HG02571 (cell line): ENCODE measurements at regions not wholly inside any gene's neighbourhood (a gene's known extent, or its start where the extent isn't known, plus 50 kb on each side); places are given as distances from the start of the nearest gene placed in this dataset.
"Not testable (repeated sequence)": the region's sequence is repeated elsewhere in the genome, so short reads cannot be mapped to it uniquely, and the experiment has no call there.

Experiments
- ATAC-seq: cut with Tn5 transposase; IDR thresholded peaks from one replicate; pipeline ENCODE4 v1.9.1; 2021; ENCODE audit warnings: mild to moderate bottlenecking, moderate library complexity; ENCODE audit not compliant: unreplicated experiment

DNA sequence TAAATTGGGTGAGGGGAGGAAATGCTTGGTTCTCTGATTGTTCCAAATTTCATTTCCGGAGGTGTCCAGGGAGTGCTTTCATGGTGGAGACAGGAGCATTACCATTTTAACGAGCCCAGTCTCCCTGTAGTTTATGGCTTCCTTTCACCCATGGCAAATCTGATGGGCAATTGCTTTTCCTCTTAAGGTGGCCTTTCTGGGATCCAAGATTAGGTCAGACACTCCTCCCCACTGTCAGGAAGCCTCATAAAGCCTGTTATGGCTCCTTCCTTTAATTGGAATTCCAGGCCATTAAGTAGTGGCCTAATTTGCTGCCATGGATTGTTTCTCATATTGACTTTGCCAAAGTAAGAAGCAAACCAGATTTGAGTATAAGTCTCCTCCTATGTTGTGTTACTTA, 157.8 kb downstream of the PDCD6IP start:
- ATAC-seq, result no peak

- no peak for ATAC-seq
Measured at GRCh38 chr3:33956776-33957175, 158.3 kb downstream of the PDCD6IP start.

DNA sequence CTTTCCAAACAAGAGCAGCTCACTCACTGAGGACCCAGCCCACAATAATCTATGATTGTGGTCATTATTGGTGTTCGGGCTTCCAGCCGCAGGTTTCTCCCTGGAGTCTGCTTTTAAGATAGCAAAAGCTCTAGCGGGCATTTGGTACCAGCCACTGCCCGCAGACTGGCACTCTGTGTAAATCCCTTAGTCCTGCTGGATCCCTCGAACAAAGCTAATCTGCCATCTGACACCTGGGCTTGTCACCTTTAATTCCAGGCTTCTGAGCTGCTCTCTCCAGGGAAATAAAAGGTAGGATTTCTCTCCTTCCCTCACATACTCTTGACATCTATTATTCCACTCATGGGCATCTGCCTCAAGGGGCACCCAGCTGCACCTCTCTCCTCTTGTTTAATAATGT, 158.7 kb downstream of the PDCD6IP start:
- no peak for ATAC-seq

GRCh38 chr3:33958661-33959060, 160.2 kb downstream of the PDCD6IP start:
- no peak for ATAC-seq

GRCh38 chr3:33962396-33962795, 164.0 kb downstream of the PDCD6IP start:
- no peak for ATAC-seq

GRCh38 chr3:33970180-33970579, 171.8 kb downstream of the PDCD6IP start:
- not testable (repeated sequence) for ATAC-seq

DNA sequence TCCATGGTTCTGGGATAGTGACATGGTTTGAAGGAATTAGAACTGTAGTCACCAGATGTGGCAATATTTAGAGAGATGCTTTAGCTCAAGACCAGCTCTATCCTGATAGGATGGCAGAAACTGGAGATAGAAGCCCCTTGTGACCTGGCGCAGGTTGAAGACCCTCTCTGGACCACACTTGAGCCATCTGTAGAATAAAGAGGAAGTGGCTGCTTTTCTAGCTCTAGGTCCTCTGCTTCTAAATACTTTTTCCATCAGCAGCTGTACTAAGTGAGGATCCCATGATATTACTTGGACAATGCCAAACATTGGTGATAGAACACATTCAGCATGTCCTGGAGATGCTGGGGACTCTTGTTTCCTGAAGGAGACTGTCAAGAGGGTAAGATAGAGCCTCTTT, 172.6 kb downstream of the PDCD6IP start:
- ATAC-seq, result no peak

DNA sequence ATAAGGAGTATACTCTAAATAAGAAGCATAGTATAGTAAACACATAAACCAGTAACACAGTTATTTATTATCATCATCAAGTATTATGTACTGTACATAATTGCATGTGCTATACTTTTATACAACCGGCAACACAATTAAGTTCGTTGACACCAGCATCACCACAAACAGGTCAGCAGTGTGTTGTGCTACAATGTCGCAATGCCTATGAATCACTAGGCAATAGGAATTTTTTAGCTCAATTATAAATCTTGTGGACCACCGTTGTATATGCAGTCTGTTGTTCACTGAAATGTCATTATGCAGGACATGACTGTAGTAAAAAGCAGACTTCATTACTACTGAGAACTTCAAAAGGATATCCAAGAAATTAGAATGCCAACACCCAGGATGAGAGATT, 177.0 kb downstream of the PDCD6IP start:
- ATAC-seq, result no peak

GRCh38 chr3:33977227-33977626, 178.8 kb downstream of the PDCD6IP start:
- ATAC-seq, result no peak

DNA sequence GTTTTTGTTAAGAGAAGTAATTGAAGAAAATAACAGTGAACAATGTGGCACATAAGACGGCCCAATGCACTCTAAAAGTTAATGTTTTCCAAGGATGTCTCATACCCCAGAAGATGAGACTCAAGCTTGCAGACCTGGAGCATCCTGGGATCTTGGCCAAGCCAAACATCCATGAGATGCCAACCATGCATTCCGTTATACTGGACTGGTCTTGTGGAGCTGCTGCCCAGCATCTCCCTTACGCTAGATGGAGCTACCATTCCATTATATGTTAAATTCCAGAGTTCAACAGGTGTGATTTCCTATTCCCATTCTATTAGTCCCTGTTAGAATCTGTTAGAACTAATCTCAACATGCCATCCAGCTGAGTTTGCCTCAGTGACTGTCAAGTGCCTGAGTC, 181.8 kb downstream of the PDCD6IP start:
- ATAC-seq, result no peak

DNA sequence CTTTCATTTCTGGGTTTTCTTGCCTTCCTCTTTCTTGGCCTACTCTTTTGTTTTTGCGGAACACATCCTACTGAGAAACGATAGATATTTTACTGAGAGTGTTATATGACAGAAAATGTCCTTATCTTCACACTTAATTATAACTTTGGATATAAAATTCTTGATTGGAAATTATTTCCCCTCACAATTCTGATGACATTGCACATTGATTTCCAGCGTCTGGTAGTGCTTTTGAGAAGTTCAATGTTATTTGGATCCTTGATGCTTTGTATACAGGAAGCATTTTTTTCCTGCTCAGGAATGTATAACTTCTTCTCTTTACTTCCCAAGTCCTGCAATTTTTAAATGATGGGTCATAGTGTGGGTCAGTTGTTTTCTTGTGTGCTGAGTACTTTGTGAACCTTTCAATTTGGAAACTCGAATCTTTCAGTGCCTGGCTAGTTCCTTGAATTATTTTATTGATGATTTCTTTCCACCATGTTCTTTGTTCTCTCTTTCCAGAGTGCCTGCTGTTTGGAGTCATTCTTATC, 183.9 kb downstream of the PDCD6IP start:
- ATAC-seq, result no peak

- ATAC-seq, result not testable (repeated sequence)
Measured at GRCh38 chr3:33982949-33983348, 184.5 kb downstream of the PDCD6IP start.

DNA sequence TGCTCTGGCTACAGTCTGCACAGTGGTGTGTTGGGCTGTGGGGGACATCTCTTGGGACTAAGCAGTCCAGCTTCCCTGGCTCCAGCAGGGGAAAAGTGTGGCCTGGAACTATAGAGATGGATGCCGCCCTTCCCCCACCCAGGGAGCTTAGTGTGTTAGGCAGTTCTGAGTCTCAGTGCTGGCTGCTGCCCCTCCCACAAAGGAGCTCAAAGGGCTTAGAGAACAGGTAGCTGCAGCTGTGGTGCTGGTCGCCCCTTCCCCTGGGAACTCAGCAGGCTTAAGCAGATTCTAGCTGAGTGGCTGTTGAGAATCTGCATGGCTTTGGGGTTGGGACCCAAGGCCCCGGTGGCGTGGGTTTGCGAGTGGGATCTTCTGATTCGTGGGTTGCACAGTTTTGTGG, 190.8 kb downstream of the PDCD6IP start:
- no peak for ATAC-seq

GRCh38 chr3:33991673-33992072, 193.2 kb downstream of the PDCD6IP start:
- ATAC-seq, result no peak

DNA sequence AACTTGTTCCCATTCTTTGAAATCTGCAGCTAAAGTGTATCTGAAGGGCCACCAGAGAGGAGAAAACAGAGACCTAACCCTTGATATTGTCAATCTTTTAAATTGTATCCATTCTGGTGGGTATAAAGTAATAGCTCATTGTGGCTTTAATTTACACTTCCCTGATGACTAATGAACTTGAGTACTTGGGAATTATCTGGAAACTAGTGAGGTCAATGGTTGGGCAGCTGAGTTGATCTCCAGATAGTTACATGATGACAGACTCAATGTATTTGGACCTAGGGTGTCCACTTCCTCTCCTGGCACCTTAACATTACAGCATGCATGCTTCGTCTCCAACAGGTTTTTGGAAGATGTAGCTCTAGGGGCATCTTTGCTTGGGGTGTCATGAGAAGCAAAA, 195.2 kb downstream of the PDCD6IP start:
- ATAC-seq, result no peak

GRCh38 chr3:33994568-33994967, 196.1 kb downstream of the PDCD6IP start:
- ATAC-seq, result no peak

DNA sequence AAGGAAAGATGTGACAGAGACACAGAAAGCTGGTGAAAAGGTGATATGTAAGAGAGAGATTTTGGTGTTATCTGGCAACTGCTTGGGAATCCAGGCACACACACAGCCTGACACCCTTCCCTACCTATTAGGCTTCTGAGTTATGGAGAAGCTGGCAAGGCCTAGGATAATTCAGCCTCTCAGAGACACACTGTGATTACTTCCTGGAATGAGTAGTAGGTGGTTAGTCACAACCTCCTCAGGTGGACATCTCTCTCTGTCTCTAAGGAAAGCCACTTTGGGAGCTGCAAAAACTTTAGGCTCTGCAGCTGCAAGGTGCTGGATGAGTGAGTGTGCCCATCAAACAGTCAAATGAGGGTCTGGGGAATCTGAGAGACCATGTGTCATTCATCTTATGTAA, 201.9 kb downstream of the PDCD6IP start:
- ATAC-seq, result no peak

- no peak for ATAC-seq
Measured at GRCh38 chr3:34001022-34001421, 202.6 kb downstream of the PDCD6IP start.

DNA sequence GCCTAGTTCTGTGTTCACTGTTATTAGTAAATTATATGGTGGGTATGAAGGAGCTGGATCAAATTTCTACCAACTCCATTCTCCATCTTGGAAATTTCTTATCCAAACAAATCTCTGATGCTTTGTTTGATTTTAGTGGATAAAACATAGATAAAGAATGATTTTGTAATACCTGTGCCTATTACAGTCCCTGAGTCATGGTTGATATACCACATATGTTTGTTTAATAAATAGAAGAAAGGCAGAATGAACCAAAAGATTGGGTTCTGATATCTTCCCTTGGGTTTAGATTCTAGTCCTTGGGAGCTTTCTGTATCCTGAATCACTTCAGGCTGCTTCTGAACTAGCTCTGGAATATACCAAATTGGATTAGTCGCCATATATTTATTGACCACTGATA, 203.6 kb downstream of the PDCD6IP start:
- ATAC-seq, result no peak

DNA sequence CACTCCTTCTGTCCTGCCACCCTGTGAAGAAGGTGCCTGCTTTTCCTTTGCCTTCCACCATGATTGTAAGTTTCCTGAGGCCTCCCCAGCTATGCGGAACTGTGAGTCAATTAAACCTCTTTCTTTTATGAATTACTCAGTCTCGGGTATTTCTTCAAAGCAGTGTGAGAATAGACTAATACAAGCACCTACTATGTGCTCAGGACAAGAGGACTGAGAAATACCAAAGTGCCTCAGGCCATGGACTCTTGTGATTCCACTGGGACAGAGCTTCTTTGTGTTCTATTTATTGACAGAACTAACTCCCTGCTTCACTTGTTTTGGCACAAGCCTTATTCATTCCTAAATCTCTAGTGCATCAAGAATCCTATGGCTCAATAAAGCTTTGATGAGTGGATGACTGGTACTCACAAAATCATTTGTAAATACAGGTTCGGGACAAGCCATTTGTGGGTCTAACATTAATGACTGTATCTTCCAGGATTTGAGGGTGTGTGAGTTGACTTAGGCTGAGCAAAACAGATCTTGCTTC, 204.2 kb downstream of the PDCD6IP start:
- no peak for ATAC-seq

DNA sequence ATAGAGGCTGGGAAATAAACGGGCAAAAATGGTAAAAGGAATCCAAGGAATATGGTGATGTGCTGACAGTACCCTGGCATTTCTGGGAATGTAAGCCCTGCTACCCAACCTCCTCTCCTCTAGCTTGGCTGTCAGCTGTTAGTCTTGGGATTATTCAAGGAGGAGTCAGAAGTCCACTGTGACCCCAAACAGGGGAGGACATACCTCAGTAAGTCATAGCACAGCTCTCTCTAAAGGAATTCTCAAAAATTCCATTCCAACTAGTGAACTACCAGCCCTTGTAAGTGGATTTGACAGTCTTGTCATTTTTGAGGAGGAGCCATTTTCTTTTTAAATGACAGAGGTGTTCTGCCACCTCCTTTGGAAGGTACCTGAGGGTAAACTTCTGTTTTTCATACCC, 207.5 kb downstream of the PDCD6IP start:
- no peak for ATAC-seq

DNA sequence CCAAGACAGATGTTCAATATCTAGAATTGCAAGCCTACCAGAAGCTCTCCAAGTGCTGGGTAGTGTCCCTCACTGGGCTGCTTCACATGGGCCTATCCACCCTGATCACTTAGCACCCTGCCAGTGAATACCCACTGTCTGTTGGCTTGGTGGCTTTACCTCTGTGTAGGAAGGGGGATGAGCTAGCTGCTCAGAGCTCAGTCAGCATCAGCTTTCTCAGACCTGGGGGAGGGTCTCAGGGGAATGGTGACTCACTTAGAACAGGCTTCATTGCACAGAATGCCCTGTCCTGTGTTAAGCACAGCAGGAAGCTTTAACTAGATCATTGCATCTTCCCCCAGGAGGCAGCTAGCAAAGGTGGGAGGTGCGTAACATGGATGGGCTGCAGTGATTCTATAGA, 209.8 kb downstream of the PDCD6IP start:
- no peak for ATAC-seq
